ENCODE measurements at regions not wholly inside any gene's neighbourhood (a gene's known extent, or its start where the extent isn't known, plus 50 kb on each side); places are given as distances from the start of the nearest gene placed in this dataset.

DNA sequence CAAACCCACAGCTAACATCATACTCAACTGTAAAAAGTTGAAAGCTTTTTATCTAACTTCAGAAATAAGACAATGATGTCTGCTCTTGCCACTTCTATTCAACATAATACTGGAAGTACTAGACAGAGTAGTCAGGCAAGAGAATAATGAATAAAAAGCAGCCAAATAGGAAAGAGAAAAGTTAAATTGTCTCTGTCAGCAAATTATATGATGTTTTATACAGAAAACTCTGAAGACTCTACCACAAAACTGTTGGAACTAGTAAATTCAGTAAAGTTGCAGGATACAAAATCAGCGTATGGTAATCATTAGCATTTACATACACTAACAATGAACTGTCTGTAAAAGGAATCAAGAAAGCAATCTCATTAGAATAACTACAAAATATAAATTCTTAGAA is 752.9 kb upstream of the CT83 start:
- DNase-seq (ENCODE audit: low spot score): no peak

DNA sequence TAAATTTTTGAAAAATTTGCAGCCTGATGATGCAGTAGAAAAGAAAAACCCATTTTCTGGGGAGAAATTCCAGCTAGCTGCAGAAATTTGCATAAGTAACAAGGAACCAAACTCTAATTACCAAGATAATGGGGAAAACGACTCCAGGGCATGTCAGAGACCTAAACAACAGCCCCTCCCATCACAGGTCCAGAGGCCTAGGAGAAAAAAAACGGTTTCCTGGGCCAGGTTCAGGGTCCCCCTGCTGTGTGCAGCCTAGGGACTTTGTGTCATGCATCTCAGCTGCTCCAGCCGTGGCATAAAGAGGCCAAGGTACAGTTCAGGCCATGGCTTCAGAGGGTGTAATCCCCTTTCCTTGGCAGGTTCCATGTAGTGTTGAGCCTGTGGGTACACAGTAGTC is 733.7 kb upstream of the CT83 start:
- DNase-seq (ENCODE audit: low spot score): no peak

DNA sequence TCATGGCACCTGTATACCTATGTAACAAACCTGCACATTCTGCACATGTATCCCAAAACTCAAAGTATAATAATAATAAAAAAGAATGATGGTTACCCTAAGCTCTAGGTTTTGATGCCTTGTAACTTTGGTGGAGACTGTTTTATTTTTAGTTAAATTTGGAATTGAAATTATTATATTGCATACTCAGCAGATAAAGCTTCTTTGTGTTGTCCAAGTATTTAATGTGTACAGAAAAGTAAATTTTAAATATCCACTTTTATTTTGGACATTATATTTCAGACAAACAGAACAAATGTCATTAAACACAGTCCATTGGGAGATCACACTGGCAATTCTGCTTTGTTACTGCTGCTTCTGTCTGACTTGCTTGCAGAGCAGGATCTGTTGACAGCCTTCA is 684.5 kb upstream of the CT83 start:
- DNase-seq (ENCODE audit: low spot score): no peak

DNA sequence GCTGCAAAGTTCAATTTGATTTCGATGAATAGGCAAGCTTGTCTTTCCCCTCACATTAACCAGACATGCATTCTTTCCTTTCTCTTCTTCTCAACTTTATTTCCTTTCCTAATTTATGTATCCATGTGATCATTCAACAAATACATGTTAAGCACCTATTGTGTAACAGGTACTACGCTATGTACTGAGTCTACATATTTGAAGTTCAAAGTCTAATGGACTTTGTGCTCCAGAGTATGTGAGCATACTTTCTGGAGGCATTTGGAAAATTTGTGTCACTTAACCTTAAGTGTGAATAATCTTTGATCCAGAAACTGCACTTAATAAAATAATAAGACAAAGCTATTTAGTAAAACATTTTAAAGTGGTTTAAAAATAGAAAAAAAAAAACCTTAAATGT is 675.3 kb upstream of the CT83 start:
- no peak for DNase-seq (ENCODE audit: low spot score)

DNA sequence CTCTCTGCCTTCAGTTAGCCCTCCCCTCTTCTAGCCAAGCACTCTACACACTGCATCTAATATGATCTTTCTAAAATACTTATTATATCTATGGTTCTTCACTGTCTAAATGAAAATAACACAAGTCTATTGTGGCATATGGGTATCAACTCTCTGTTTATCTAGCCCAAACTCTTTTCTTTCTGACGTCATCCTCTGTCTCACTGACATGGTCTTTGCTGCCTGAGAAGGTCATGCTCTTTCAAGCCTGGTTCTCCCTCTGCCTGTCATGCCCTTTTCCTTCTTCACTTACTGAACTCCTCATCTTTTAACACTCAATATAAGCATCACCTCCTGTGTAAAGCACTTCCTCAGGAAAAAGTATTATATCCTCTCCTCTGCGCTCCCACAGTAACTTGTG is 672.2 kb upstream of the CT83 start:
- DNase-seq (ENCODE audit: low spot score): no peak

DNA sequence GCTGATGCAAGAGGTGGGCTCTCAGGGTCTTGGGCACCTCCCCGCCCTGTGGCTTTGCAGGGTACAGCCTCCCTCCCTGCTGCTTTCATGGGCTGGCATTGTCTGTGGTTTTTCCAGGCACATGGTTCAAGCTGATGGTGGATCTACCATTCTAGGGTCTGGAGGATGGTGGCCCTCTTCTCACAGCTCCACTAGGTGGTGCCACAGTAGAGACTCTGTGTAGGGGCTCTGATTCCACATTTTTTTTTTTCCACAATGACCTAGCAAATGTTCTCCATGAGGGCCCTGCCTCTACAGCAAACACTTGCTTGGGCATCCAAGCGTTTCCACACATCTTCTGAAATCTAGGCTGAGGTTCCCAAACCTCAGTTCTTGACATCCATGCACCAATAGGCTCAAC is 657.9 kb upstream of the CT83 start:
- no peak for DNase-seq (ENCODE audit: low spot score)

DNA sequence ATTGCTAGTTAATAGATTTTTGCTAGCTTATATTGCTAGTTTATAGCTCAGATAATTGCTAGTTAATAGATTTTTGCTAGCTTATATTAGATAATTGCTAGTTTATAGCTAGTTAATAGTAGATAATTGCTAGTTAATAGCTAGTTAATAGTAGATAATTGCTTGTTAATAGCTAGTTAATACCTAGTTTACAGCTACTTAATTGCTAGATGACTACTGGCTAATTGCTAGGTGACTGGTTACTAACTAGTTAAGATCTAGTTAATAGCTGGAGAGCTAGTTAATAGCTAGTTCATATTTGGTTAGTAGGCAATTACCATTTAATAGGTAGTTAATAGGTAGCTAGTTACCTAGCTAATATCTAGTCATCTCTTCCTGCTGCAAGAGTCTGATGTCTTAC is 633.8 kb upstream of the CT83 start:
- no peak for DNase-seq (ENCODE audit: low spot score)

DNA sequence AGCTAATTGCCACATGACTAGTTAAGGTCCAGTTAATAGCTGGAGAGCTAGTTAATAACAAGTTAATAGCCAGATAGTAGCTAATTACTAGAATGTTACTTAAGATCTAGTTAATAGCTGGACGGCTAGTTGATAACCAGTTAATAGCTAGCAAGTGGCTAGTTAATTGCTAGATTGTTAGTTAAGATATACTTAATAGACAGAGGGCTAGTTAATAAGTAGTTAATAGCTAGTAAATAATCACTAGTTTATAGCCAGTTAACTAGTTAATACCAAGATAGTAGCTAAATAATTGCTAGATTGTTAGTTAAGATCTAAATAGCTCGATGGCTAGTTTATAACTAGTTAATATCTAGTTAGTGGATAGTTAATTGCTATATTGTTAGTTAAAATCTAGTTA is 632.6 kb upstream of the CT83 start:
- DNase-seq (ENCODE audit: low spot score): no peak

DNA sequence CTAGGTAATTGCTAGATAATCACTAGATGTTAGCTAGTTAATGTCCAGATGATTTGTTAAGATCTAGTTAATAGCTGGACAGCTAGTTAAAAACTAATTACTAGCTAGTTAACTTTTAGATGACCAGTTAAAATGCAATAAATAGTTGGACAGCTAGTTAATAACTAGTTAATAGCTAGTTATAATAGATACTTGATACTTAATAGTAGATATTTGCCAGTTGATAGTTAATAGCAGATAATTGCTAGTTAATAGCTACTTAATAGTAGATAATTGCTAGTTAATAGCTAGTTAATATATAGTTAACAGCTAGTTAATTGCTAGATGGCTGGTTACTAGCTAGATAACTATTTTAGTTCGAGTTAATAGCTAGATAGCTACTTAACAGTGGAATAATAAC is 631.4 kb upstream of the CT83 start:
- DNase-seq (ENCODE audit: low spot score): no peak

DNA sequence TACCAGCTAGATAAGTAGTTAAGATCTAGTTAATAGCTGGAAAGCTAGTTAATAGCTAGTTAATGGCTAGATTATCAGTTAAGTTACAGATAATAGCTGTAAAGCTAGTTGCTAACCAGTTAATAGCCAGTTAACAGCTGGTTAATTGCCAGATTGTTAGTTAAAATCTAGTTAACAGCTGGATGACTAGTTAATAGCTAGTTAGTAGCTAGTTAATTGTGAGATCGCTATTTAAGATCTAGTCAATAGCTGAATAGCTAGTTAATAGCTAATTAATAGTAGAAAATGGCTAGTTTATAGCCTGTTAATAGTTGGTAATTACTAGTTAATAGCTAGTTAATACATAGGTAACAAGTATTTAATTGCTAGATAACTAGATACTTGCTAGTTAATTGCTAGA is 630.5 kb upstream of the CT83 start:
- DNase-seq (ENCODE audit: low spot score): no peak

DNA sequence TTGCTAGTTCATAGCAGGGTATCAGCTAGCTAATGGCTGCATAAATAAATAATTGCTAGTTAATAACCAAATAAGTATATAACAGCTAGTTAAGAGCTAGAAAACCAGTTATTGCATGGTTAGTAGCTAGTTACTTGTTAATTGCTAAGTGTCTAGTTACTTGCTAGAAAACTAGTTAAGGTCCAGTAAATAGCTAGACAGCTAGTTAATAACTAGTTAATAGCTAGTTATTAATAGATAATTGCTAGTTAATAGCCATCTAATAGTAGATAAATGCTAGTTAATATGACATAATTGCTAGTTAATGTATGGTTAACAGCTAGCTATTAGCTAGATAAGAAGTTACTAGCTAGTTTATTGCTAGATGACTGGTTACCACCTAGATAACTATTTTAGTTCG is 629.9 kb upstream of the CT83 start:
- no peak for DNase-seq (ENCODE audit: low spot score)

DNA sequence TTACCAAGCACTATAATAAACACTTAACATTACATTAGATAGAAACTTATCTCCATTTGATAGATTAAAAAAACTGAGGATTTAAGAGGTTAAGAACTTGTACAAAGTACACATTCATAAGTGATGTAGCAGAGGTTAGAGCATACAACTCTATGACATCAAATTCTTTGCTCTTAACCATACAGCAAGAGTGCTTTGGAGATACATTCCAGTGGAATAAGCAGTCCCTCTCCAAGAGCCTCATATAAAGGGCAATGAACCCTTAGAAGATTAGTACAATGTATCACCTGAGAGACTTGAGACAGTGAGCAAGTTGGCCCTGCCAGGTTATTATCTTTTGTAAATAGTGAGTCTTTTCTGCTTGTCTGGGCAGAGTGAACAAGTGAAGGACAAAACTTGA is 600.4 kb upstream of the CT83 start:
- DNase-seq (ENCODE audit: low spot score): no peak

DNA sequence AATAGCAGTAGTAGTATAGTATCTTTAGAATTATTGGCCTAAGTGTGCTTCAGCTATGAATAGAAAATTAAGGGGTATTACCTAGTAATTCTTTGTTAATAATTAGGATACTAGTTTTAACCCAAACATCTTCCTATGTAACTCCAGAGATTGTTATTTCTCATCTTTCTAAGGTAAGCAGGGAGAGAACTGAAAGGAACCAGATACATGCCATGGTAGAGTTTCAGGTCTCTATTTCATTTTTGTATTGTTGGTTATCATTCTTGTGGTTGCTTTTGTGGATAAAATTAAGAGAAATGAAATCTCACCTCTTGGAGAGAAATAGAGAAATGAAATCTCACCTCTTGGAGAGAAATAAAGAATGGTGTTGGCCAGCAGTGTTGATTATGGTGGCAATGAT is 597.1 kb upstream of the CT83 start:
- DNase-seq (ENCODE audit: low spot score): no peak

DNA sequence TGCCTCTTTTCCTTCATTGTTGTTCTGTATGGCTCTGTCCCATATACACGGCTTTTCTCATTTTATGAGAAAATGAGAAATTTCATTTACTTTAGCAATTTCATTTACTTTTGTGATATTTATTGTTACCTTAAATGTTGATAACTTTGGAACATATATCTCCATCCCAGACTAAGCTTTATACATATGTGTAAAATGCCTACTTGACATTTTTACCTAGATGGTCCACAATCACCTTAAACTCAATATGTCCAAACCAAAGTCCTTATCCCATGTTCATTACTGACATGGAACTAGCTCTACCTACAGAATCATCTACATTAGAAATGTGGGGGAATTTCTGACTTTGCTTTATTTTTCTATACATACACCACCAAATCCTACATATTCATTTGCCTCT is 590.5 kb upstream of the CT83 start:
- no peak for DNase-seq (ENCODE audit: low spot score)

DNA sequence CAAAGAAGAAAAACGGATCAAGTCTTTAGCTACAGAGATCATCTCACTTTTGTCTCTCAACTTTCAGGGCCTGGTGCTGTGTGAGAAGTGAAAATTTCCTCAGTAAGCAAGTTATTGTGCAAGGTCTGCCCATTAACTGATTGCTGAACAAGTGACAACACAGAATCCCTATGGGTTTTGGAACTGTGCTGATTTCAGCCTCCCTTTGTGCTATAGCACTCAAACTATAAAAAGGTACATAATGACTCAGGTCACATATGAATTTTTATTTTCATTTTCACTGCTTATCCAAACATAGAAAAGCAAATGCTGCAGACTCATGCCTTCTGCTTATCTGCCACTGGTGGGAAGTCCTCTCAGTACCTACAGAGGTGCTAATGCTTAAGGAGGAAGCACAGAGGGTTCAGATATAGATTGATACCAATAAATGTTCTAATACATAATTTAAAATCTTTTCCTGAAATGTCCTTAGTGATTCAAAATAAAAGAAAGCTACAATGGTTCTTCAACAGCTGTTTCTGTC is 576.2 kb upstream of the CT83 start:
- DNase-seq (ENCODE audit: low spot score): no peak

DNA sequence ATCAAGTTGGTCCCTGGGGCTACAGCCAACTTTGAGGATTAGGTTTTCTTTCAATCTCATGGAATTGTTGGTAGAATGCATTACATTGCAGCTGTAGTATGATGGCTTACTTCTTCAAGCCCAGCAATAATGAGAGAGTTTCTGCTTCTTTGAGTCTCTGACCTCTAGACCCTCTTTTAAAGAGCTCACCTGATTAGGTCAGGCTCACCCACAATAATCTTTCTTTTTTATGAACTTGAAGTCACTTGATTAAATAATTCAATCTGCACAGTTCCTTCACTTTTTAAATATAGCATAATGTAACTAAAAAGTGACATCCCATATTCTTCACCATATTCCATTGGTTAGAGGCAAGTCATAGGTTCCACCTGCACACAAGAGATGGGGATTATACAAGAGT is 547.5 kb upstream of the CT83 start:
- no peak for DNase-seq (ENCODE audit: low spot score)

DNA sequence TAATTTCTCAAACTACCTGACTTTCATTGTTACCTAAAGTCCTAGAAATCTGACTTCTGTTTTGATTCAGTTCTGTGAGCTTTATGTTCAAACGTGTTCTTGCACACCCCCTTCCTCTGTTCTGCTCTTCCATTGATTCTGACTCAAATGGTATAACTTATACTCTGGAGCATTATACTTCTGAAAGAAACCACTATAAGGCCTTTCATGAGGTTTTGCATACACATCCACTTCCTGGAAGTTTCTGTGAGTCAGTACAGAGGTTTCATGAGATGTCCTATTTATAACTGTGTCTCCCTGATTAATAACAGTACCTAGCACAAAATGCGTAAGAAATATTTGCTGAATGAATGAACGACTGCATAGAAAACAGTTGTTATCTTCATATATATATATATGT is 540.2 kb upstream of the CT83 start:
- DNase-seq (ENCODE audit: low spot score): no peak

DNA sequence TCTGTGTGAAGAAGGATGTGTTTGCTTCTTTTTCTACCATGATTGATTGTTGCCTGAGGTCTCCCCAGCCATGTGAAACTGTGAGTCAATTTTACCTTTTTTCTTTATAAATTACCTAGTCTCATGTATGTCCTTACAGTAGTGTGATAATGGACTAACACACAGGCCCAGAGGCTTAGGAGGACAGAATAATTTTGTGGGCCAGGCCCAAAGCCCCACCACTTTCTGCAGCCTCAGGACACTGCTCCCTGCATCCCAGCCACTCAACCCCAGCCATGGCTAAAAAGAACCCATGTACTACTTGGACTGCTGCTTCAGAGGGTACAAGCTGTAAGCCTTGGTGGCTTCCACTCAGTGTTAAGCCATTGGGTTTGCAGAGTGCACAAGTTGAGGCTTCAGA is 512.7 kb upstream of the CT83 start:
- no peak for DNase-seq (ENCODE audit: low spot score)

DNA sequence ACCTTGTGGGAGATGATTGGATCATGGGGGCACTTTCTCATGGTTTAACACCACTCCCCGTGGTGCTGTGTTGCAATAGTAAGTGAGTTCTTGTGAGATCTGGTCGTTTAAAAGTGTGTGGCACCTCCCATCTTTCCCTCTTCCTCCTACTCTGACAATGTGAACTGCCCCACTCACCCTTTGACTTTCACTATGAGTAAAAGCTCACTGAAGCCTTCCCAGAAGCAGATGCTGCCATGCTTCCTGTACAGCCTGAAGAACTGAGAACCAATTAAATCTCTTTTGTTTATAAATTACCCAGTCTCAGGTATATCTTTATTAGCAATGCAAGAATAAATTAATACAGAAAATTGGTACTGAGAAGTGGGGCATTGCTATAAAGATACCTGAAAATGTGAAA is 509.6 kb upstream of the CT83 start:
- DNase-seq (ENCODE audit: low spot score): no peak

DNA sequence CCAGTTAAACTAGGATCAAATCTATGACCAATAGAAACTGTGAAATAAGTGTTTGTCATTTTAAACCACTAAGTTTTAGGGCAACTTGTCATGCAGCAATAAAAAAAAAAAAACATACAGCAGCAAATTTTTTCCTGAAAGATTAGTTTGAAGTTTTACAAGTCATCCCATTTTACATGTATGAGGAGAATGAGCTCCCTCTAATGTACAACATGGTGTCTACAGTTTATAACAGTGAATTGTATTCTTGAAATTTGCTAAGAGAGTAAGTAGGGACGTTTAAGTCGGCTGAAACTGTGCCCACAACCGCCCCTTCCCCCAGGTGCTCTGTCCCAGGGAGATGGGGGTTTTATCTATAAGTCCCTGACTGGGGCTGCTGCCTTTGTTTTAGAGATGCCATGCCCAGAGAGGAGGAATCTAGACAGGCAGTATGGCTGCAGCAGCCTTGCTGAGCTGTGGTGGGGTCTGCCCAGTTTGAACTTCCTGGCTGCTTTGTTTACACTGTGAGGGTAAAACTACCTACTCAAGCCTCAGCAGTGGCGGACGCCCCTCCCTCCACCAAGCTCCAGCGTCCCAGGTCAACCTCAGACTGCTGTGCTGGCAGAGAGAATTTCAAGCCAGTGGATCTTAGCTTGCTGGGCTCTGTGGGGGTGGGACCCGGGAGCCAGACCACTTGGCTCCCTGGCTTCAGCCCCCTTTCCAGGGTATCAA is 499.3 kb upstream of the CT83 start:
- DNase-seq (ENCODE audit: low spot score): peak; percentile 48

DNA sequence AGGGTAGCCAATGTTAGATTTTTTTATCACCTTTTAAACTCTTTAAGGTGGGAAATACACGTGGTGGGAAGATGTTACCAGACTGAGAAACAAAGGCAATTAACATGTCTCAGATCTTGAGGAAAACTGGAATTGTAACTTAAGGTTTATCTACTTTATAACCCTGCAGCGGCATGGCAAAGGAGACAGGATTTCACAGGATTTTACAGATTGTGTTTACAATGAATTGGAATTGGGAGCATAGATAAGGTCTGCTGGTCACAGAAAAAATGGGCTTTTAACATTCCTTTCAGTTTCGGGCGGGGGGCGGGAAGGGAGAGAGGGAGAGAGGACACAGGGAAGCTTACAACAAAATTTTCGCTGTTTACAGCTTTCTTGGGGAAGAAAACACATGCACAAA is 467.5 kb upstream of the CT83 start:
- no peak for DNase-seq (ENCODE audit: low spot score)

DNA sequence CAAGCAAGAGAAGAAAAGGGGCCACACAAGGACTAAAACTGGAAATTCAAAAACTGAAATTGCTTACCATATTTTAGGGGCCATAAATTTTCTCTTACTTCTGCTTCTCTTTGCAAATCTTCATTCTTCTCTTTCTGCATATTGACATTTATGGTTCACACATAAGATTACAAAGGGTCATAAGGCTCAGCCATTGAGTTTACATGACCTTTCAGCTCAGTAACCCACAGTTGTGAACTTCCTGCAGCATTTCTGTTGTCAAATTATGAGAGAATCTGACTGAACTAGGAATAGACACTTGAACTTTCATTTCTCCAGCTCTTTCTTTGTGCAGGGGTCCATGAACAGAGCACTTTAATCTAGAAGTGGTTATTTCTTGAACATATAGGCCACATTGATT is 434.8 kb upstream of the CT83 start:
- DNase-seq (ENCODE audit: low spot score): no peak

DNA sequence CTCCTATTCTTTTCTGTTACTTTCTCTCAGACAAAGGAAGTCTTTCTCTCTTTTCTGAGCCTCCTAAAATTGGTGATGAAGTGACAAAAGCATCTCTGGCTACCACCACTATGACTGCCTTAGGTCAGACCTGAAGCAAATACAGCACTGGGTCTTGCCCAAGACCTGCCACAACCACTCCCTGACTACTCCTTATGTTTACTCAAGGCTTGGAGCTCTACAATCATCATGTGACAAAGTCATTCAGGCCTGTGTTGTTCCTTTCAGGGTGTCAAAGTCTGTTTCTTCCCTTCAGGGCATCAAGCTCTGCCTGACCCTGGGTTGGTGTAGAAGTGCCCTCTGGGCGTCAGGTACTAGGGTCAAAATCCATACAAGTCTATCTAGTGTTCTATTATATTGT is 419.2 kb upstream of the CT83 start:
- DNase-seq (ENCODE audit: low spot score): no peak

DNA sequence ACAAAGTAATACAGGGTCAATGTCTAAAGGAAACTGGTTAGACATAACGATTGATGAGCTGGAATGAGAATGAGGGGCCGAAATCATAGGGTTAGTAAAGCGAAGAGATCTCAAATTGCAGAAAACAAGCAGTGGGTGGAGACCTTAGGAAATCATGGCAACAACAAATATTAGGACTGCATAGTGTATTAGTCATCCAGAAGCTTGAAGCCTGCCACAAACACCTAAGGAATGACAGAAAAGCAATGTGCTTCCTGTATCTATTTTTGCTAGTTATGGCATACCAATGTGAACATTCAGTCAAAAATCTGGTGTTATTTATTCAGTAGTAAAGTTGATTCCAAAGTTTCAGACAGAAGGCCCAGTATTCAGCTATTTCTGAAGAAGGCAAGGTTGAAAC is 410.9 kb upstream of the CT83 start:
- DNase-seq (ENCODE audit: low spot score): peak; percentile 45

DNA sequence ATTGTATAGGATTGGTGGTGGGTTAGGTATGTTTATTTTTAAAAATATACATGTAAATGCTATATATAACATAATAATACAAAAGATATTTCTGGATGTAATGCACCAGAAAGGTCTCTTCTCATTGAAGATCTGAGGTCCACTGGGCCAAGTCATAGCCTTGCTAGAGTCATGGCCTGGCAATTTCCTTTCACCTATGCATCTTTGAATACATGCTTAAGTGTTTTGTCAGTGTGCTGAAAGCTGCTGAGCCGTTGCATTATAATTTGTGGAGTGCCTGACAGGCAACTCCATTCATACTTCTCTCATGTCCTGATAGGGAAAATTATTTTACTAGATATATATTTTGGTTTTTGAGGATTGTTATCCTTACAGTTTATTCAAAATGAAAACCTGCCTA is 410.2 kb upstream of the CT83 start:
- DNase-seq (ENCODE audit: low spot score): no peak
